ENCODE measurements at regions not wholly inside any gene's neighbourhood (a gene's known extent, or its start where the extent isn't known, plus 50 kb on each side); places are given as distances from the start of the nearest gene placed in this dataset.
"Not testable (repeated sequence)": the region's sequence is repeated elsewhere in the genome, so short reads cannot be mapped to it uniquely, and the experiment has no call there.

- Histone ChIP-seq H3K9me3 (ENCODE audit: control insufficient read depth in 2 of 2, insufficient read depth in 1 of 2, low read length in 1 of 2) (no peaks in the 10 kb centered on the region), H3K36me3 (ENCODE audit: control insufficient read depth in 2 of 2, insufficient read depth in 2 of 2, low read length in 1 of 2) (no peaks in the 10 kb centered on the region), H3K27ac (ENCODE audit: low read depth in 1 of 2, low read length in 1 of 2) (no peak overlapping the region), H3K27me3 (ENCODE audit: control insufficient read depth in 2 of 2, insufficient read depth in 1 of 2, low read length in 1 of 2) (no peaks in the 10 kb centered on the region), H3K4me1 (ENCODE audit: control insufficient read depth in 2 of 2, insufficient read depth in 2 of 2, low read length in 2 of 2) (no peaks in the 10 kb centered on the region), H3K4me3 (ENCODE audit: low read length in 2 of 2) (no peak overlapping the region)
- WGBS, result 96% methylated on average over 2 of the region's 2 CpGs
- DNase-seq (ENCODE audit: low read depth in 6 of 9, low spot score in 9 of 9), result no peak
Measured at GRCh38 chr21:25493722-25494121, 113.6 kb downstream of the MRPL39 start.

GRCh38 chr21:25491267-25491666 lies 116.0 kb downstream of the MRPL39 start:
- no peak for DNase-seq (ENCODE audit: low read depth in 6 of 9, low spot score in 9 of 9)
- Histone ChIP-seq H3K27ac (ENCODE audit: low read depth in 1 of 2, low read length in 1 of 2) (no peak overlapping the region), H3K36me3 (ENCODE audit: control insufficient read depth in 2 of 2, insufficient read depth in 2 of 2, low read length in 1 of 2) (no peaks in the 10 kb centered on the region), H3K9me3 (ENCODE audit: control insufficient read depth in 2 of 2, insufficient read depth in 1 of 2, low read length in 1 of 2) (no peaks in the 10 kb centered on the region), H3K27me3 (ENCODE audit: control insufficient read depth in 2 of 2, insufficient read depth in 1 of 2, low read length in 1 of 2) (no peaks in the 10 kb centered on the region), H3K4me3 (ENCODE audit: low read length in 2 of 2) (no peak overlapping the region), H3K4me1 (ENCODE audit: control insufficient read depth in 2 of 2, insufficient read depth in 2 of 2, low read length in 2 of 2) (no peaks in the 10 kb centered on the region)
- 86% methylated on average over 5 of the region's 5 CpGs for WGBS

- Histone ChIP-seq H3K27me3 (ENCODE audit: control insufficient read depth in 2 of 2, insufficient read depth in 1 of 2, low read length in 1 of 2) (no peaks in the 10 kb centered on the region), H3K36me3 (ENCODE audit: control insufficient read depth in 2 of 2, insufficient read depth in 2 of 2, low read length in 1 of 2) (no peaks in the 10 kb centered on the region), H3K4me3 (ENCODE audit: low read length in 2 of 2) (no peak overlapping the region), H3K9me3 (ENCODE audit: control insufficient read depth in 2 of 2, insufficient read depth in 1 of 2, low read length in 1 of 2) (no peaks in the 10 kb centered on the region), H3K27ac (ENCODE audit: low read depth in 1 of 2, low read length in 1 of 2) (no peak overlapping the region), H3K4me1 (ENCODE audit: control insufficient read depth in 2 of 2, insufficient read depth in 2 of 2, low read length in 2 of 2) (no peaks in the 10 kb centered on the region)
- no peak for DNase-seq (ENCODE audit: low read depth in 6 of 9, low spot score in 9 of 9)
Measured at GRCh38 chr21:25490742-25491141, 116.5 kb downstream of the MRPL39 start.

- 85% methylated on average over 3 of the region's 3 CpGs for WGBS
Measured at GRCh38 chr21:25489673-25490072, 117.6 kb downstream of the MRPL39 start.

GRCh38 chr21:25487046-25487594 lies 120.2 kb downstream of the MRPL39 start:
- Histone ChIP-seq H3K9me3 (ENCODE audit: control insufficient read depth in 2 of 2, insufficient read depth in 1 of 2, low read length in 1 of 2) (no peaks in the 10 kb centered on the region), H3K27me3 (ENCODE audit: control insufficient read depth in 2 of 2, insufficient read depth in 1 of 2, low read length in 1 of 2) (no peaks in the 10 kb centered on the region), H3K4me3 (ENCODE audit: low read length in 2 of 2) (no peak overlapping the region), H3K36me3 (ENCODE audit: control insufficient read depth in 2 of 2, insufficient read depth in 2 of 2, low read length in 1 of 2) (no peaks in the 10 kb centered on the region), H3K27ac (ENCODE audit: low read depth in 1 of 2, low read length in 1 of 2) (no peak overlapping the region), H3K4me1 (ENCODE audit: control insufficient read depth in 2 of 2, insufficient read depth in 2 of 2, low read length in 2 of 2) (no peaks in the 10 kb centered on the region)
- DNase-seq (ENCODE audit: low read depth in 6 of 9, low spot score in 9 of 9), result peak in 1 of 9 donors; percentile 0
- 34% methylated on average over 3 of the region's 3 CpGs for WGBS

More at GRCh38 chr21:25489673-25490072, 117.6 kb downstream of the MRPL39 start:
- Histone ChIP-seq H3K27ac (ENCODE audit: low read depth in 1 of 2, low read length in 1 of 2) (no peak overlapping the region), H3K4me1 (ENCODE audit: control insufficient read depth in 2 of 2, insufficient read depth in 2 of 2, low read length in 2 of 2) (no peaks in the 10 kb centered on the region), H3K36me3 (ENCODE audit: control insufficient read depth in 2 of 2, insufficient read depth in 2 of 2, low read length in 1 of 2) (no peaks in the 10 kb centered on the region), H3K27me3 (ENCODE audit: control insufficient read depth in 2 of 2, insufficient read depth in 1 of 2, low read length in 1 of 2) (no peaks in the 10 kb centered on the region), H3K9me3 (ENCODE audit: control insufficient read depth in 2 of 2, insufficient read depth in 1 of 2, low read length in 1 of 2) (no peaks in the 10 kb centered on the region), H3K4me3 (ENCODE audit: low read length in 2 of 2) (no peak overlapping the region)
- no peak for DNase-seq (ENCODE audit: low read depth in 6 of 9, low spot score in 9 of 9)

- 93% methylated on average over 2 of the region's 2 CpGs for WGBS
Measured at GRCh38 chr21:25485914-25486313, 121.4 kb downstream of the MRPL39 start.

GRCh38 chr21:25467896-25468295 lies 139.4 kb downstream of the MRPL39 start:
- Histone ChIP-seq H3K36me3 (ENCODE audit: control insufficient read depth in 2 of 2, insufficient read depth in 2 of 2, low read length in 1 of 2) (no peaks in the 10 kb centered on the region), H3K4me1 (ENCODE audit: control insufficient read depth in 2 of 2, insufficient read depth in 2 of 2, low read length in 2 of 2) (no peaks in the 10 kb centered on the region), H3K9me3 (ENCODE audit: control insufficient read depth in 2 of 2, insufficient read depth in 1 of 2, low read length in 1 of 2) (no peaks in the 10 kb centered on the region), H3K27me3 (ENCODE audit: control insufficient read depth in 2 of 2, insufficient read depth in 1 of 2, low read length in 1 of 2) (no peaks in the 10 kb centered on the region), H3K4me3 (ENCODE audit: low read length in 2 of 2) (no peak overlapping the region), H3K27ac (ENCODE audit: low read depth in 1 of 2, low read length in 1 of 2) (no peak overlapping the region)
- no peak for DNase-seq (ENCODE audit: low read depth in 6 of 9, low spot score in 9 of 9)

More at GRCh38 chr21:25485914-25486313, 121.4 kb downstream of the MRPL39 start:
- Histone ChIP-seq H3K27me3 (ENCODE audit: control insufficient read depth in 2 of 2, insufficient read depth in 1 of 2, low read length in 1 of 2) (no peaks in the 10 kb centered on the region), H3K36me3 (ENCODE audit: control insufficient read depth in 2 of 2, insufficient read depth in 2 of 2, low read length in 1 of 2) (no peaks in the 10 kb centered on the region), H3K4me1 (ENCODE audit: control insufficient read depth in 2 of 2, insufficient read depth in 2 of 2, low read length in 2 of 2) (no peaks in the 10 kb centered on the region), H3K4me3 (ENCODE audit: low read length in 2 of 2) (no peak overlapping the region), H3K27ac (ENCODE audit: low read depth in 1 of 2, low read length in 1 of 2) (no peak overlapping the region), H3K9me3 (ENCODE audit: control insufficient read depth in 2 of 2, insufficient read depth in 1 of 2, low read length in 1 of 2) (no peaks in the 10 kb centered on the region)
- DNase-seq (ENCODE audit: low read depth in 6 of 9, low spot score in 9 of 9), result no peak

GRCh38 chr21:25467071-25467470 lies 140.2 kb downstream of the MRPL39 start:
- H3K4me3 ChIP-seq (ENCODE audit: low read length in 2 of 2); H3K4me1 ChIP-seq (ENCODE audit: control insufficient read depth in 2 of 2, insufficient read depth in 2 of 2, low read length in 2 of 2); DNase-seq (ENCODE audit: low read depth in 6 of 9, low spot score in 9 of 9); H3K27me3 ChIP-seq (ENCODE audit: control insufficient read depth in 2 of 2, insufficient read depth in 1 of 2, low read length in 1 of 2); H3K36me3 ChIP-seq (ENCODE audit: control insufficient read depth in 2 of 2, insufficient read depth in 2 of 2, low read length in 1 of 2); H3K9me3 ChIP-seq (ENCODE audit: control insufficient read depth in 2 of 2, insufficient read depth in 1 of 2, low read length in 1 of 2); H3K27ac ChIP-seq (ENCODE audit: low read depth in 1 of 2, low read length in 1 of 2): not testable (repeated sequence)
- 95% methylated on average over 5 of the region's 5 CpGs for WGBS

GRCh38 chr21:25466470-25466869 lies 140.8 kb downstream of the MRPL39 start:
- Histone ChIP-seq H3K4me1 (ENCODE audit: control insufficient read depth in 2 of 2, insufficient read depth in 2 of 2, low read length in 2 of 2) (no peaks in the 10 kb centered on the region), H3K27ac (ENCODE audit: low read depth in 1 of 2, low read length in 1 of 2) (no peak overlapping the region), H3K27me3 (ENCODE audit: control insufficient read depth in 2 of 2, insufficient read depth in 1 of 2, low read length in 1 of 2) (no peaks in the 10 kb centered on the region), H3K9me3 (ENCODE audit: control insufficient read depth in 2 of 2, insufficient read depth in 1 of 2, low read length in 1 of 2) (no peaks in the 10 kb centered on the region), H3K36me3 (ENCODE audit: control insufficient read depth in 2 of 2, insufficient read depth in 2 of 2, low read length in 1 of 2) (no peaks in the 10 kb centered on the region), H3K4me3 (ENCODE audit: low read length in 2 of 2) (no peak overlapping the region)
- WGBS, result over 99% methylated on average over 2 of the region's 2 CpGs
- no peak for DNase-seq (ENCODE audit: low read depth in 6 of 9, low spot score in 9 of 9)

GRCh38 chr21:25465263-25465662 lies 142.0 kb downstream of the MRPL39 start:
- Histone ChIP-seq H3K4me1 (ENCODE audit: control insufficient read depth in 2 of 2, insufficient read depth in 2 of 2, low read length in 2 of 2) (no peaks in the 10 kb centered on the region), H3K27me3 (ENCODE audit: control insufficient read depth in 2 of 2, insufficient read depth in 1 of 2, low read length in 1 of 2) (no peaks in the 10 kb centered on the region), H3K36me3 (ENCODE audit: control insufficient read depth in 2 of 2, insufficient read depth in 2 of 2, low read length in 1 of 2) (no peaks in the 10 kb centered on the region), H3K27ac (ENCODE audit: low read depth in 1 of 2, low read length in 1 of 2) (no peak overlapping the region), H3K9me3 (ENCODE audit: control insufficient read depth in 2 of 2, insufficient read depth in 1 of 2, low read length in 1 of 2) (no peaks in the 10 kb centered on the region), H3K4me3 (ENCODE audit: low read length in 2 of 2) (no peak overlapping the region)
- no peak for DNase-seq (ENCODE audit: low read depth in 6 of 9, low spot score in 9 of 9)
